ENCODE measurements at regions not wholly inside any gene's neighbourhood (a gene's known extent, or its start where the extent isn't known, plus 50 kb on each side); places are given as distances from the start of the nearest gene placed in this dataset.
"Not testable (repeated sequence)": the region's sequence is repeated elsewhere in the genome, so short reads cannot be mapped to it uniquely, and the experiment has no call there.

GRCh38 chr16:76857402-76857801, 333.6 kb upstream of the MON1B start:
- no peak overlapping the region for H3K4me3 ChIP-seq (replicated peaks; ENCODE audit: low read depth, low read length)
- DNase-seq (ENCODE audit: low read depth): no peak
- no peak for TF ChIP-seq CTCF (IDR thresholded peaks at IDR 0.05; ENCODE audit: low read length, missing control alignments)

GRCh38 chr16:76862901-76863300, 328.1 kb upstream of the MON1B start:
- DNase-seq (ENCODE audit: low read depth): no peak
- TF ChIP-seq CTCF (IDR thresholded peaks at IDR 0.05; ENCODE audit: low read length, missing control alignments): no peak
- H3K4me3 ChIP-seq (replicated peaks; ENCODE audit: low read depth, low read length): no peak overlapping the region

- TF ChIP-seq CTCF (IDR thresholded peaks at IDR 0.05; ENCODE audit: low read length, missing control alignments): no peak
- DNase-seq (ENCODE audit: low read depth): no peak
- H3K4me3 ChIP-seq (replicated peaks; ENCODE audit: low read depth, low read length): no peak overlapping the region
Measured at GRCh38 chr16:76866994-76867393, 324.0 kb upstream of the MON1B start.

GRCh38 chr16:76875898-76876297, 315.1 kb upstream of the MON1B start:
- TF ChIP-seq CTCF (IDR thresholded peaks at IDR 0.05; ENCODE audit: low read length, missing control alignments): no peak
- DNase-seq (ENCODE audit: low read depth): no peak
- H3K4me3 ChIP-seq (replicated peaks; ENCODE audit: low read depth, low read length): no peak overlapping the region

- DNase-seq (ENCODE audit: low read depth): no peak
- H3K4me3 ChIP-seq (replicated peaks; ENCODE audit: low read depth, low read length): no peak overlapping the region
- TF ChIP-seq CTCF (IDR thresholded peaks at IDR 0.05; ENCODE audit: low read length, missing control alignments): no peak
Measured at GRCh38 chr16:76879420-76879819, 311.6 kb upstream of the MON1B start.

- not testable (repeated sequence) for H3K4me3 ChIP-seq (replicated peaks; ENCODE audit: low read depth, low read length); DNase-seq (ENCODE audit: low read depth)
Measured at GRCh38 chr16:76880523-76880922, 310.5 kb upstream of the MON1B start.

- no peak overlapping the region for H3K4me3 ChIP-seq (replicated peaks; ENCODE audit: low read depth, low read length)
- TF ChIP-seq CTCF (IDR thresholded peaks at IDR 0.05; ENCODE audit: low read length, missing control alignments): no peak
- no peak for DNase-seq (ENCODE audit: low read depth)
Measured at GRCh38 chr16:76882105-76882504, 308.9 kb upstream of the MON1B start.

- no peak for TF ChIP-seq CTCF (IDR thresholded peaks at IDR 0.05; ENCODE audit: low read length, missing control alignments)
- no peak overlapping the region for H3K4me3 ChIP-seq (replicated peaks; ENCODE audit: low read depth, low read length)
- DNase-seq (ENCODE audit: low read depth): no peak
Measured at GRCh38 chr16:76883076-76883475, 307.9 kb upstream of the MON1B start.

Measured in fibroblast of pulmonary artery (primary cell).